ENCODE measurements at regions not wholly inside any gene's neighbourhood (a gene's known extent, or its start where the extent isn't known, plus 50 kb on each side); places are given as distances from the start of the nearest gene placed in this dataset.

GRCh38 chr11:112769170-112769569 lies 192.1 kb upstream of the NCAM1 start:
- Histone ChIP-seq H3K9me3 (ENCODE audit: control insufficient read depth, insufficient read depth, low read length) (no peaks in the 10 kb centered on the region), H3K79me2 (ENCODE audit: control insufficient read depth, low read length) (no peaks in the 10 kb centered on the region), H3F3A (ENCODE audit: control insufficient read depth, insufficient read depth) (no peaks in the 10 kb centered on the region), H3K9me2 (replicated peaks; ENCODE audit: control insufficient read depth, low read length) (no peaks in the 10 kb centered on the region), H3K4me3 (ENCODE audit: low read length) (no peak overlapping the region), H3K4me1 (ENCODE audit: control insufficient read depth, low read length) (no peaks in the 10 kb centered on the region), H3K27ac (ENCODE audit: low read depth, low read length) (no peak overlapping the region), H3K36me3 (ENCODE audit: control insufficient read depth, low read length) (no peaks in the 10 kb centered on the region), H3K4me2 (ENCODE audit: low read length) (no peak overlapping the region), H3K27me3 (ENCODE audit: control insufficient read depth, low read length) (no peaks in the 10 kb centered on the region), H4K20me1 (ENCODE audit: control insufficient read depth, insufficient read depth, low read depth, low read length) (no peaks in the 10 kb centered on the region)
- TF ChIP-seq EZH2phosphoT487 (IDR thresholded peaks at IDR 0.05; ENCODE audit: borderline replicate concordance, low read length), result no peak
- TF ChIP-seq, protein P1, sequence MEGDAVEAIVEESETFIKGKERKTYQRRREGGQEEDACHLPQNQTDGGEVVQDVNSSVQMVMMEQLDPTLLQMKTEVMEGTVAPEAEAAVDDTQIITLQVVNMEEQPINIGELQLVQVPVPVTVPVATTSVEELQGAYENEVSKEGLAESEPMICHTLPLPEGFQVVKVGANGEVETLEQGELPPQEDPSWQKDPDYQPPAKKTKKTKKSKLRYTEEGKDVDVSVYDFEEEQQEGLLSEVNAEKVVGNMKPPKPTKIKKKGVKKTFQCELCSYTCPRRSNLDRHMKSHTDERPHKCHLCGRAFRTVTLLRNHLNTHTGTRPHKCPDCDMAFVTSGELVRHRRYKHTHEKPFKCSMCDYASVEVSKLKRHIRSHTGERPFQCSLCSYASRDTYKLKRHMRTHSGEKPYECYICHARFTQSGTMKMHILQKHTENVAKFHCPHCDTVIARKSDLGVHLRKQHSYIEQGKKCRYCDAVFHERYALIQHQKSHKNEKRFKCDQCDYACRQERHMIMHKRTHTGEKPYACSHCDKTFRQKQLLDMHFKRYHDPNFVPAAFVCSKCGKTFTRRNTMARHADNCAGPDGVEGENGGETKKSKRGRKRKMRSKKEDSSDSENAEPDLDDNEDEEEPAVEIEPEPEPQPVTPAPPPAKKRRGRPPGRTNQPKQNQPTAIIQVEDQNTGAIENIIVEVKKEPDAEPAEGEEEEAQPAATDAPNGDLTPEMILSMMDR (IDR thresholded peaks at IDR 0.05; ENCODE audit: low read depth, low read length, poor library complexity, severe bottlenecking), result no peak

DNA sequence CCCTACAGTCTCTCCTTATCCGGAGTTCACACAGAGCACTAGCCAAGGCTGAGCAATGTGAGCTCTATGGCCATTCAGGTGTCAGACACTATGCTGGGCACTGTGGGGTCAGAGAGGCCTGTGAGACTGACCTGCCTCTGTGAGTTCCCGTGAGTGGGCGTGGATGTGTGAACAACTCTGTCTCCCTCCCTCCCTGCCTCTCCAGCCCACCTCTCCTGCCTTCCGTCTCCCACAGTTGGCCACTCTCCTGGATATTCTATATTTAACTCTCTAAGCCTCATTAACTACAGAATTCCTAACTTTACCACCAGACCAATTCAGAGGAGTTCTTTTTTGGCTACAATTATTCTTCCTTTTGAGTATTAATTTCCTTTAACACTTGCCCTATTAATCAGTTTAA lies 191.6 kb upstream of the NCAM1 start:
- H3K9me2 ChIP-seq (replicated peaks; ENCODE audit: control insufficient read depth, low read length), result no peaks in the 10 kb centered on the region
- no peak overlapping the region for H3K4me2 ChIP-seq (ENCODE audit: low read length)
- no peaks in the 10 kb centered on the region for H3K27me3 ChIP-seq (ENCODE audit: control insufficient read depth, low read length)
- H3K4me3 ChIP-seq (ENCODE audit: low read length), result no peak overlapping the region
- H4K20me1 ChIP-seq (ENCODE audit: control insufficient read depth, insufficient read depth, low read depth, low read length), result no peaks in the 10 kb centered on the region
- H3K4me1 ChIP-seq (ENCODE audit: control insufficient read depth, low read length), result no peaks in the 10 kb centered on the region
- no peaks in the 10 kb centered on the region for H3K79me2 ChIP-seq (ENCODE audit: control insufficient read depth, low read length)
- H3K9me3 ChIP-seq (ENCODE audit: control insufficient read depth, insufficient read depth, low read length), result no peaks in the 10 kb centered on the region
- no peak overlapping the region for H3K27ac ChIP-seq (ENCODE audit: low read depth, low read length)
- H3F3A ChIP-seq (ENCODE audit: control insufficient read depth, insufficient read depth), result no peaks in the 10 kb centered on the region
- no peaks in the 10 kb centered on the region for H3K36me3 ChIP-seq (ENCODE audit: control insufficient read depth, low read length)
- TF ChIP-seq, protein P1 (IDR thresholded peaks at IDR 0.05; ENCODE audit: low read depth, low read length, poor library complexity, severe bottlenecking), result no peak
- TF ChIP-seq EZH2phosphoT487 (IDR thresholded peaks at IDR 0.05; ENCODE audit: borderline replicate concordance, low read length), result no peak

DNA sequence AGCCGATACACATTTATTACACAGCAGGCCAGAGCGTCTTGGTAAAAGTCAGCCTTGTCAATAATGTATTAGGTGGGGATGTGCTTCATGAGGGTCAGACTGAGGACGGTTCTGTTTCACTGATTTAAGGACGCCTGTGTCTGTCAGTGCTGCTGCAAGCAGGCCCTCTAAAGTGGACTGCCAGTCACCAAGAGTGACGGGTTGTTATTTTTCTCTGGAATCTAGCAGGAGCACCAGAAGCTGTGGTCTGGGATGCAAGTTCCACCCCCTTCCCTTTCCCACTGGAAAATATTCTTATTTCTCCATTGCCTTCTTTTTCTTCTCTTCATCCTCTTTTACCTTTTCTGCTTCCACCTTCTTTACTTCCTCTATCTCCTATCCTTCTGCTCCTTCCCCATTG lies 191.2 kb upstream of the NCAM1 start:
- Histone ChIP-seq H3K4me3 (ENCODE audit: low read length) (no peak overlapping the region), H3K27ac (ENCODE audit: low read depth, low read length) (no peak overlapping the region), H3K27me3 (ENCODE audit: control insufficient read depth, low read length) (no peaks in the 10 kb centered on the region), H3K79me2 (ENCODE audit: control insufficient read depth, low read length) (no peaks in the 10 kb centered on the region), H3K4me1 (ENCODE audit: control insufficient read depth, low read length) (no peaks in the 10 kb centered on the region), H3K36me3 (ENCODE audit: control insufficient read depth, low read length) (no peaks in the 10 kb centered on the region), H3K9me2 (replicated peaks; ENCODE audit: control insufficient read depth, low read length) (no peaks in the 10 kb centered on the region), H3K4me2 (ENCODE audit: low read length) (no peak overlapping the region), H3F3A (ENCODE audit: control insufficient read depth, insufficient read depth) (no peaks in the 10 kb centered on the region), H3K9me3 (ENCODE audit: control insufficient read depth, insufficient read depth, low read length) (no peaks in the 10 kb centered on the region), H4K20me1 (ENCODE audit: control insufficient read depth, insufficient read depth, low read depth, low read length) (no peaks in the 10 kb centered on the region)
- no peak for TF ChIP-seq EZH2phosphoT487 (IDR thresholded peaks at IDR 0.05; ENCODE audit: borderline replicate concordance, low read length)
- TF ChIP-seq, protein P1 (IDR thresholded peaks at IDR 0.05; ENCODE audit: low read depth, low read length, poor library complexity, severe bottlenecking), result no peak

GRCh38 chr11:112770487-112770886 lies 190.7 kb upstream of the NCAM1 start:
- Histone ChIP-seq H3K27ac (ENCODE audit: low read depth, low read length) (no peak overlapping the region), H3K4me1 (ENCODE audit: control insufficient read depth, low read length) (no peaks in the 10 kb centered on the region), H3K4me3 (ENCODE audit: low read length) (no peak overlapping the region), H3K27me3 (ENCODE audit: control insufficient read depth, low read length) (no peaks in the 10 kb centered on the region), H3K9me2 (replicated peaks; ENCODE audit: control insufficient read depth, low read length) (no peaks in the 10 kb centered on the region), H3K36me3 (ENCODE audit: control insufficient read depth, low read length) (no peaks in the 10 kb centered on the region), H4K20me1 (ENCODE audit: control insufficient read depth, insufficient read depth, low read depth, low read length) (no peaks in the 10 kb centered on the region), H3K9me3 (ENCODE audit: control insufficient read depth, insufficient read depth, low read length) (no peaks in the 10 kb centered on the region), H3F3A (ENCODE audit: control insufficient read depth, insufficient read depth) (no peaks in the 10 kb centered on the region), H3K4me2 (ENCODE audit: low read length) (no peak overlapping the region), H3K79me2 (ENCODE audit: control insufficient read depth, low read length) (no peaks in the 10 kb centered on the region)
- no peak for TF ChIP-seq EZH2phosphoT487 (IDR thresholded peaks at IDR 0.05; ENCODE audit: borderline replicate concordance, low read length)
- TF ChIP-seq, protein P1 (IDR thresholded peaks at IDR 0.05; ENCODE audit: low read depth, low read length, poor library complexity, severe bottlenecking), result no peak

All from DOHH2 (cell line).